AG04450 (cell line): ENCODE measurements at regions not wholly inside any gene's neighbourhood (a gene's known extent, or its start where the extent isn't known, plus 50 kb on each side); places are given as distances from the start of the nearest gene placed in this dataset.

ENCODE experiments used
- CTCF ChIA-PET: fragments of 300-600, 350-600 bp; formaldehyde crosslinking; extraction: SDS; loops from one replicate; lab custom pipeline; 2022; ENCODE audit warnings: antibody characterized with exemption, inconsistent platforms; lab: Charles Lee
- POLR2A ChIA-PET: fragments of 350-600 bp; formaldehyde crosslinking; extraction: SDS; loops from one replicate; lab custom pipeline; 2021; ENCODE audit warnings: antibody characterized with exemption, inconsistent platforms; lab: Yijun Ruan, JAX
- DNase-seq: peaks from one replicate; pipeline ENCODE4 v3.0.0-alpha.2; 2011; ENCODE audit warnings: low read depth, low spot score
- H3K27ac ChIP-seq: one replicate; pipeline ENCODE4 v1.5.1; 2012; ENCODE audit warnings: low read depth, low read length, control low read depth
- H3K27me3 ChIP-seq: one replicate; pipeline ENCODE4 v1.6.0; 2012; ENCODE audit warnings: low read length; ENCODE audit not compliant: control insufficient read depth, insufficient read depth
- H3K4me3 ChIP-seq: 2 replicates; pipeline ENCODE4 v1.5.1; 2011; ENCODE audit warnings: mild to moderate bottlenecking, low read depth, low read length, control low read depth
- H3K9me3 ChIP-seq: 2 replicates; pipeline ENCODE4 v1.5.1; 2012; ENCODE audit warnings: low read length; ENCODE audit not compliant: control insufficient read depth, insufficient read depth
- CTCF ChIP-seq: IDR thresholded peaks from 2 replicates; pipeline ENCODE4 v1.5.1; 2011; ENCODE audit warnings: low read depth, low read length, control low read depth, inconsistent platforms

DNA sequence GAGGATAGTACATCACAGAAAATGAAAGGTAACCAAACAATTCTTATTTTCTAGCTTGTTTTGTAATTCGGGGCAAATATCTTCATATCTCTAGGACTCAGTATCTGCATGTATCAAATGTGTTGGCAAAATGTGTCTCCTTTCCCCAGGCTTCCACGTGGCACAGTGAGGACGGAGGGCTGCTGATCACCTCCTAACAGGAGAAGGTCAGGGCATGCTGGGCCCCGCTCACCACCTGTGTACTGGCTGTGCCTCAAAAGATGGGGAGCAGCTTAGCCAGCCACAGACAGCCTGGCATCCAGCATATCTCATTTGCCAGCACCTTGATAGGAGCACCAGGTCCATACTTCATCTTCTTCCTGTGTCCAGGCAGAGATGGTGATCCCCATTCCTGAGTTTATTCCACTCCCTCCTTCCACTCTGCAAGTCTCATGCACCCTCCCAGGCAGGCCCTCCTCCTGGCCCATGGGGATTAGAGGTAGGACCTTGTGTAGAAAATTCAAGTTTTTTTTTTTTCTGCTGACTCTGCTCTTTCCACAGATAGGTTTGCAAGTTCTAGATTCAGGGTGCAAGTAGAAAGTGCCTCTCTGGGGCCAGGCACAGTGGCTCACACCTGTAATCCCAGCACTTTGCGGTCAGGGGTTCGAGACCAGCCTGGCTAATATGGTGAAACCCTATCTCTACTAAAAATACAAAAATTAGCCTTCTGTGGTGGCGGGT is 1639.0 kb upstream of the SLC10A2 start:
- CTCF ChIA-PET: interaction anchor here (1.0 kb wide), 1 partner anchor 32 kb away, joined by 3 read pairs; no protein-coding TSS in a partner anchor
- H3K27ac ChIP-seq: no peak overlapping the region
- POLR2A ChIA-PET: no interaction called here
- no peak for TF ChIP-seq CTCF
- no peak for DNase-seq
- H3K4me3 ChIP-seq: no peak overlapping the region
- H3K27me3 ChIP-seq: no peaks in the 10 kb centered on the region
- H3K9me3 ChIP-seq: no peaks in the 10 kb centered on the region

GRCh38 chr13:104701591-104701990 is 1635.4 kb upstream of the SLC10A2 start:
- H3K27me3 ChIP-seq: no peaks in the 10 kb centered on the region
- no peak overlapping the region for H3K27ac ChIP-seq
- ChIA-PET CTCF (no interaction called here), POLR2A (no interaction called here)
- no peak overlapping the region for H3K4me3 ChIP-seq
- H3K9me3 ChIP-seq: no peaks in the 10 kb centered on the region
- DNase-seq: no peak
- TF ChIP-seq CTCF: no peak

GRCh38 chr13:104694397-104694796 is 1628.2 kb upstream of the SLC10A2 start:
- H3K27ac ChIP-seq: no peak overlapping the region
- POLR2A ChIA-PET: no interaction called here
- DNase-seq: no peak
- no peak overlapping the region for H3K4me3 ChIP-seq
- no peaks in the 10 kb centered on the region for H3K9me3 ChIP-seq
- H3K27me3 ChIP-seq: no peaks in the 10 kb centered on the region
- TF ChIP-seq CTCF: no peak
- CTCF ChIA-PET: no interaction called here

DNA sequence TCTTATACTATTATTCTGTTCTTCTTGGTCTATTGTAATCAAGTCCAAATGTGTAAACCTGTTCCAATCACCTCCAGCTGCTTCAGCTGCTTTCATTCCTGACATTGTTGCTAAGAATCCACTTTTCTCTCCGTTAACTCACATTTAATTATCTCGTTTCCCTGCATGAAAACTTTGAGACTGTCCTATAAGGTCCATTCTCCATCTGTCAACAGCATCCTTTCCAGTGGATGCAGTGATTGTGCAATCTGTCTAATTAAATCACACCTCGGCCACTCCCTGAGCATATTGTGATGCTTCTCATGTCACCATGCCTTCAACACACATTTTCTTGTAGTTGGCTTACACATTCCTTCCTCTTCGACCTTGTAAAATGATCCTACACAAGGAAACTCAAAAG is 1626.9 kb upstream of the SLC10A2 start:
- CTCF ChIA-PET: no interaction called here
- H3K27me3 ChIP-seq: no peaks in the 10 kb centered on the region
- POLR2A ChIA-PET: no interaction called here
- no peak for DNase-seq
- no peak overlapping the region for H3K4me3 ChIP-seq
- H3K27ac ChIP-seq: no peak overlapping the region
- no peak for TF ChIP-seq CTCF
- no peaks in the 10 kb centered on the region for H3K9me3 ChIP-seq

GRCh38 chr13:104691767-104692467 is 1625.7 kb upstream of the SLC10A2 start:
- Histone ChIP-seq H3K4me3 (no peak overlapping the region), H3K9me3 (no peaks in the 10 kb centered on the region), H3K27ac (no peak overlapping the region), H3K27me3 (no peaks in the 10 kb centered on the region)
- TF ChIP-seq CTCF: no peak
- CTCF ChIA-PET: no interaction called here
- no peak for DNase-seq
- POLR2A ChIA-PET: no interaction called here
